ENCODE measurements at regions not wholly inside any gene's neighbourhood (a gene's known extent, or its start where the extent isn't known, plus 50 kb on each side); places are given as distances from the start of the nearest gene placed in this dataset.

DNA sequence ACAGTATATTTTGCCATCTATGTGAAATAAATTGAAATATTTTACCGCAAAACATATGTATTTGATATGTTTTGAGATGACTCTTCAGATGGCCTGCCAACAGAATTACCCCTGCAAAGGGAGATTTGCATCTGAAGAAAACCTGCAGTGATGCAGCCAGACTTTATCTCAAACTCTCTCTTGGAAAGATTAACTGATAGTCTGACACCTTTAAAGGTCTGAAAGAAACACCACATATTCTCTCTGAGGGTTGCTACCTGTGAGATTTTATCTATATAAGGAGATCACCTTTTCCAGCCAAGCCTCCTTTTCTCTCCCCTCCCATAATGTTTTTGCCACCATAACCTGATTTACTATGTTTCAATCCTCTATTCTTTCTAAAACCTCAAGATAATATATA is 1106.3 kb upstream of the IGFBP7 start:
- no peak for TF ChIP-seq CTCF (conservative IDR thresholded peaks at IDR 0.05; ENCODE audit: low read depth, low read length)
- no peak for TF ChIP-seq EZH2 (IDR thresholded peaks at IDR 0.05; ENCODE audit: low read length, unreplicated experiment)
- no peak for TF ChIP-seq EZH2phosphoT487 (IDR thresholded peaks at IDR 0.05; ENCODE audit: borderline replicate concordance, low read length)

All from PC-3 (cell line).